NCI-H2227 (cell line): ENCODE measurements at regions not wholly inside any gene's neighbourhood (a gene's known extent, or its start where the extent isn't known, plus 50 kb on each side); places are given as distances from the start of the nearest gene placed in this dataset.
"Not testable (repeated sequence)": the region's sequence is repeated elsewhere in the genome, so short reads cannot be mapped to it uniquely, and the experiment has no call there.

ENCODE experiments used
- DNase-seq: peaks from one replicate; lab custom pipeline; 2025; ENCODE audit not compliant: unreplicated experiment; lab: John Stamatoyannopoulos, UW

- DNase-seq, result no peak
Observed at GRCh38 chr3:164004205-164004604, 1074.1 kb downstream of the SI start.

GRCh38 chr3:164003016-164003415 lies 1075.3 kb downstream of the SI start:
- not testable (repeated sequence) for DNase-seq

DNA sequence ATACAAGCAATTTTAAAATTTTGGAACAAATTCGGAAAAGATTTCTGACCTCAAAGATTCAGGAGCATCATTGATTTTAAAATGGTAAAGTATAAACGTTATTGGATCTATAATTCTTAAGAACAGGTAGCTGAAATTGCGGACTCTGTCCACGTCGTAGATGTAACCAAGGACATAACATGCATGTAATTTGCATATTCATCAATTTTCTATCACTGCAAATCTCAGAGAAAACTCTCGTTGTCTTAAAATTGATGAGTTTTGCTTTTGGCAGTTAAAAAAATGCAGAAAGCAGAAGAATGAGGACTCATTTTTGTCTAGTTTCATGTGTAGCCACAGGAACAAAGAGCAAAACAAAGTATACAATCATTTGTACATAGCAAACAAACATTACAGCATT lies 1094.4 kb downstream of the SI start:
- DNase-seq, result no peak

GRCh38 chr3:163971861-163972260 lies 1106.4 kb downstream of the SI start:
- no peak for DNase-seq

GRCh38 chr3:163957072-163957471 lies 1121.2 kb downstream of the SI start:
- DNase-seq, result no peak

DNA sequence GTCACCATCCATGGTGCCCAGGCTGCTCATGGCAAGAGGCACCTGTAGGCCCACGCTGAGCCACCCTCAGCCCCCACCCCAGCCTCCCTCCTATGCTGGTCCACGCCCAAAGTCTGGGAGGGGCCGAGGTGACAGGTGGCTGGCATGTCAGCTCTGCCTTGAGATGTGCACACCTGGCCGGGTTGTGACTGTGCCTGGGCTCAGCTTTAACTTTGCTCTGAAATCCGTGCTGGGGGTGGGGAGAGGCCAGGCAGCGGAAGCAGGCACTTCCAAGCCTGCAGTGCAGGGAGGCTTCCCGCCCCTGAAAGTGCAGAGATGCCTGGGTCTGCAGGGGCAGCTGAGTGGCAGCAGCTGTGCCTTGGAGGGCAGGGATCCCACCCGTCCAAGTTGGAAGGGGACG lies 1124.8 kb downstream of the SI start:
- DNase-seq, result no peak

GRCh38 chr3:163952499-163952898 lies 1125.8 kb downstream of the SI start:
- no peak for DNase-seq

DNA sequence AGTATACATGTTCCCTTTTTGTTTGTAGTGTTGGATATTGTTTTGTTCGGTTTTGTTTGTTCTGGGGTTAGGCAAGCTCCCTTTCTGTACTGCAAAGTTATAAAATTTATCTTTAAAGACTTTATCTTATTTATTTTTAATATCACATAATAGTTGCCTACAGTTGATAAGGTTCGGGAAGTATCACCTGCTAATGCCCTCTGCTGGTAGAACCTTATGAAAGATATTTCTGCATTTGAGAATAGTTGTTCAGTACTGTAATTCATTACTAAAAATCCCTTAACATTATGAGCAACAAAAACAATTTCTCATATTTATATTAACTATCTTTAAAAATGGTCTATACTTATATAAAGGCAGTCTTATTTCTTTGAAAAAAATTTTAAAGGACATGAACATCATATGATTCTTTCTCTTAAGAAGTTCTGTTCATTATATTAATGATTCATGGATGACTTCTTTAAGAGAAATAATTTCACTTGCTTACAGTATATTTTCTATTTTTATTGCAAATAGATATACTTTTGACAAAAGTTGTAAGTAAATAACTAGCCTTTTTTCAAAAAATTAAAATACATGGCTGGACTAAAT lies 1126.8 kb downstream of the SI start:
- DNase-seq, result no peak

- DNase-seq, result no peak
Observed at GRCh38 chr3:163946785-163947184, 1131.5 kb downstream of the SI start.

DNA sequence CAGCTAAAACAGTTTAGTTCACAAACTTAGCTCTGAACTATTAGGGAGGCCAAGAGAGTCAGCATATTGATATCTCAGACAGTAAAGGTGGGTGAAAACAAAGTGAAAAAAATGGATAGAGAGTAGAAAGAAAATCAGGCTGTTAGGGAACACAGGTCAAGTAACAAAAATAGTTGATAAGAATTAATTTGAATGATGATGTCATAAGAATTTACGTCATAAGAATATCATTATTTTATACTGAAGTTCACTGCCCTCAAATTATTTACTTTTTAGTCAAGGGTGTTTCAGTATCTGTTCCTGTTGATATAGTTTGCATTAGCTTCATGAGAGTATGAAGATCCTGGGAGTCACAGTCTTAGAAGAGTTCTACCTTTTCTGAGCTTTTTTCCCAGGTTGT lies 1134.6 kb downstream of the SI start:
- no peak for DNase-seq

DNA sequence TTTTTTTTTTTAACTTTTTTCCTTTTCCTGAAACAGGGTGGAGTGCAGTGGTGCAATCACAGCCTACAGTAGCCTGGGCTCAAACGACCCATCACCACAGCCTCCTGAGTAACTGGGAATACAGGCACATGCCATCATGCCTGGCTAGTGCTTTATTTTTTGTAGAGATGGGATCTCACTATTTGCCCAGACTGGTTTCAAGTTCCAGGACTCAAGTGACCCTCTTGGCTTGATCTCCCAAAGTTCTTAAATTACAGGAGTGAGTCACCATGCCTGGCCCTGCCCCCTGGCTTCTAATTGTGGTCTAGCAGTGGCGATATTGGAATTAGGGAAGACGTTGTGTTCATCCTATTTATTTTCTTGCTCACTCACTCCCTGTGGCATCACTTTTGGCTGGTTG lies 1138.4 kb downstream of the SI start:
- no peak for DNase-seq

DNA sequence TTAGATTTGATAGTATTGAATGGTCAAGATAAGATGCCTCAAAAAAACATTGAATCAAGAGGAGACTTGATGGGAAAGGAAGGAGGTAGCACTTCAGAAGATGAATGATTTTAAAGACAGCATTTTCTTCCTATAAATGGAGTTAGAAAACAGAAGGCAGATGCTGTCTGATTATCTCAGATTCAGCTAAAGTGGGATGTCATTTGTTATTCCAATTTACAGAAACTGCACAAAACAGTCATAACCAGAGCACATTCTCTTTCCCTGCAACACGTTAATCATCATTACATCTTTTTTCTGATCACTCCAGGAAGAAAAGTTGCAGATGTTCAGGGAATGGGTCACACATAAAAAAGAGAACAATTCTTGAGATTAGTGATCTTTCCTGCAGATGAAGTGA lies 1141.8 kb downstream of the SI start:
- no peak for DNase-seq

DNA sequence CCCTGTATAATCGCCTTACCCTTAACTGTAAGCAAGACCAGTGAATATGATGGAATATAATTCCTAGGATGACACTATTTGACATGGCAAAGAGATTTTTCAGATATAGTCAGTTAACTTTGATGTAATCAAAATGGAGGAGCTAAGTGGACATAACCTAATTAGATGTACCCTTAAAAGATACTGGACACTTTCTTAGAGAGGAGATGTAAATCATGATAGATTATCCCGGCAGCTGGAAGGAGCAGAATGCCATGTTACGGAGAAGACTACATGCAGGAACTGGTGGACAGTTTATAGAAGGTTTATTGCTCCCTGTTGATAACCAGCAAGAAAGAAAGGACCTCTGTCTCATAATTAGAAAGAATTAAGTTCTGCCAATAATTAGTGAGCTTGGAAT lies 1142.9 kb downstream of the SI start:
- DNase-seq, result no peak

DNA sequence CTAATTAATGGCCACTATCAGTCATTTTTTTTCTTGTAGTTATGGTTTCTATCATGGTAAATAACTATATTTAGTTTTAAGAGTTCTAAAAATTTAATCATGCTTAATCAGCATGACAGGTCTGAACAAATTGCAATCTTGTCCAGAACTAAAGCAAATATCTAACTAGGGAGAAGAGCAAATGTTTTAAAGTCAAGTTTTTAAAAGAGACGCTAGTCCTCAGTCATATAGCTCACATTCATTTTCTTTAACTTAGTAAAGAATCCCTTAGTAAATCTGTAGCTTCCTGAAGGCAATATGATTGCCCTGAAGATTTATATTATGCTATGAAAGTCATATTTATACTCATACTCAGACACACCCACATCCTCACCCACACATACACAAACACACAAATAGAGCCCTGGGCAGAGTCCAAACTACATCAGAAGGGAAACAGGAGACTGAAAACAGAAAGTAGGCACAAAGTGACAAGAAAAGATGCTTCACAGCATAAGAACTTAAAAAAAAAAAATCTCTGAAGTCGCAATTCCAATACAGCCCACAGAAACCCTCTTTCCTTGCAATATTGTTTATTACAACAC lies 1149.1 kb downstream of the SI start:
- no peak for DNase-seq

DNA sequence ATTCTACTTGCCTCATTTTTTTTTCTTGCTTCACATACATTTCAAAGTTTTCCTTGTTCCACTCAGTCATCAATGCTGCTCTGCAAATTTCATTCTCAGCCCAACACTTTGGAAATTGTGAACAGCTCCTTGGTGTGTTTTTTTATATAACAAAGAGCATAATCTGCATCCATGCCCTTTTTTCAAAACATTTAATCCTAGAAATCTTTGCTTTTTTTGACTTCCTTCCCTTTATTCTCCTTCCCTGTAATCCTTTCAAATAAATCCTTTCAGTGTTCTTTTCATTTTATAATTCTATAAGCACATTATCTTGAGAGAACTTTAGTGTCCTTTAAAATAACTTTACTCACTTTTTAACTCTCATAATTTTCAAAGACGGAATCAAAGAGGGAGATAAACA lies 1150.8 kb downstream of the SI start:
- DNase-seq, result no peak

- DNase-seq, result no peak
Observed at GRCh38 chr3:163924600-163924999, 1153.7 kb downstream of the SI start.

GRCh38 chr3:163919154-163919553 lies 1159.1 kb downstream of the SI start:
- no peak for DNase-seq

- no peak for DNase-seq
Observed at GRCh38 chr3:163916596-163917560, 1161.4 kb downstream of the SI start.

DNA sequence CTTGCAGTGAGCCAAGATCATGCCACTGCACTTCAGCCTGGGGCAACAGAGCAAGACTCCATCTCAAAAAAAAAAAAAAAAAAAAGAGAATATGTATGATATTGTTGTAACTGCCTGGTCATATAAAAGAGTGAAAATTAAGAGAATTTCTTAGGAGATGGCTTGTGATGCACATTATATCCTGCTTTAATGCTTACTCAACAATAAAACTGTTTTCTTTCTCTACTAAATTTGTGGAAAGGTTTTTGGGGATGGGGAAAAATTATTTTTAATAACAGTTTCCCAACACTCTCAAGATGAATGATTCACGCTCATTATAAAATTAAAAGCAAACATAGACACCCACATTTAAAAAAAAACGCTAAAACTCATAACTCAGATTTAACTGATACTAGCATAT lies 1163.0 kb downstream of the SI start:
- no peak for DNase-seq

GRCh38 chr3:163914567-163914966 lies 1163.7 kb downstream of the SI start:
- DNase-seq, result no peak

- DNase-seq, result no peak
Observed at GRCh38 chr3:163891771-163892170, 1186.5 kb downstream of the SI start.

DNA sequence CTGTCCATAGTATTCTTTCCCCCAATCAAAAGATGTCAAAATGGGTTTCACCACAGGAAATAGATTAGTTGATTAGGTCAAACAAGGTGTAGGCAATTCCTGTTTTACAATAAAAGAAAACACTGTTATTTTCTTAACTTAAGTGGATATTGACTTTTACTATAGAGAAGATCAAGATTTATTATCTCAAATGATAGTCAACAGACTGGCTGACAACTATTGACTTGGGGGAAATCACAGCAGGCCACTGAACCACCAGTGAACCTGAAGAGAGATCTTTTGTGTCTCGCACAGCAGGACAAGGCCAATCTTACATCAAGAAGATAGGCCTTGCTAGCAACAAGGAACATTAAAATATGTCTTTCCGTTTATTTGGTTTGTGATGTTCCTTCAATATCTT lies 1187.6 kb downstream of the SI start:
- no peak for DNase-seq
